ENCODE measurements at regions not wholly inside any gene's neighbourhood (a gene's known extent, or its start where the extent isn't known, plus 50 kb on each side); places are given as distances from the start of the nearest gene placed in this dataset.

GRCh38 chr10:33537066-33537465 lies 202.6 kb upstream of the NRP1 start:
- TF ChIP-seq EZH2 (IDR thresholded peaks at IDR 0.05; ENCODE audit: insufficient read depth, poor library complexity, severe bottlenecking) (no peak), EZH2phosphoT487 (IDR thresholded peaks at IDR 0.05; ENCODE audit: insufficient read depth, low read depth) (no peak)
